AG09309 (cell line): ENCODE measurements at regions not wholly inside any gene's neighbourhood (a gene's known extent, or its start where the extent isn't known, plus 50 kb on each side); places are given as distances from the start of the nearest gene placed in this dataset.

ENCODE experiments used
- DNase-seq: peaks from one replicate; pipeline ENCODE4 v3.0.0-alpha.2; 2010; ENCODE audit warnings: low read depth
- H3K4me3 ChIP-seq: 2 replicates; pipeline ENCODE4 v1.5.1; 2011; ENCODE audit warnings: mild to moderate bottlenecking, low read depth, low read length, moderate library complexity; ENCODE audit not compliant: control insufficient read depth
- CTCF ChIP-seq: IDR thresholded peaks from 2 replicates; pipeline ENCODE4 v1.5.1; 2011; ENCODE audit warnings: mild to moderate bottlenecking, low read depth, low read length, inconsistent platforms; ENCODE audit not compliant: insufficient read depth, control insufficient read depth; ENCODE audit errors: missing control alignments

GRCh38 chr18:47547539-47548202 is 296.2 kb upstream of the SKOR2 start:
- no peak for TF ChIP-seq CTCF
- no peak overlapping the region for H3K4me3 ChIP-seq
- DNase-seq: no peak

- TF ChIP-seq CTCF: no peak
- no peak for DNase-seq
- no peak overlapping the region for H3K4me3 ChIP-seq
Measured at GRCh38 chr18:47545613-47546012, 294.2 kb upstream of the SKOR2 start.

GRCh38 chr18:47543080-47543479 is 291.6 kb upstream of the SKOR2 start:
- H3K4me3 ChIP-seq: no peak overlapping the region
- TF ChIP-seq CTCF: no peak
- no peak for DNase-seq

GRCh38 chr18:47542551-47542950 is 291.1 kb upstream of the SKOR2 start:
- no peak for DNase-seq
- no peak overlapping the region for H3K4me3 ChIP-seq
- no peak for TF ChIP-seq CTCF

- no peak overlapping the region for H3K4me3 ChIP-seq
- no peak for DNase-seq
- TF ChIP-seq CTCF: no peak
Measured at GRCh38 chr18:47531717-47532116, 280.3 kb upstream of the SKOR2 start.

GRCh38 chr18:47530695-47531094 is 279.2 kb upstream of the SKOR2 start:
- no peak for DNase-seq
- TF ChIP-seq CTCF: no peak
- H3K4me3 ChIP-seq: no peak overlapping the region
